ENCODE measurements at regions not wholly inside any gene's neighbourhood (a gene's known extent, or its start where the extent isn't known, plus 50 kb on each side); places are given as distances from the start of the nearest gene placed in this dataset.

DNA sequence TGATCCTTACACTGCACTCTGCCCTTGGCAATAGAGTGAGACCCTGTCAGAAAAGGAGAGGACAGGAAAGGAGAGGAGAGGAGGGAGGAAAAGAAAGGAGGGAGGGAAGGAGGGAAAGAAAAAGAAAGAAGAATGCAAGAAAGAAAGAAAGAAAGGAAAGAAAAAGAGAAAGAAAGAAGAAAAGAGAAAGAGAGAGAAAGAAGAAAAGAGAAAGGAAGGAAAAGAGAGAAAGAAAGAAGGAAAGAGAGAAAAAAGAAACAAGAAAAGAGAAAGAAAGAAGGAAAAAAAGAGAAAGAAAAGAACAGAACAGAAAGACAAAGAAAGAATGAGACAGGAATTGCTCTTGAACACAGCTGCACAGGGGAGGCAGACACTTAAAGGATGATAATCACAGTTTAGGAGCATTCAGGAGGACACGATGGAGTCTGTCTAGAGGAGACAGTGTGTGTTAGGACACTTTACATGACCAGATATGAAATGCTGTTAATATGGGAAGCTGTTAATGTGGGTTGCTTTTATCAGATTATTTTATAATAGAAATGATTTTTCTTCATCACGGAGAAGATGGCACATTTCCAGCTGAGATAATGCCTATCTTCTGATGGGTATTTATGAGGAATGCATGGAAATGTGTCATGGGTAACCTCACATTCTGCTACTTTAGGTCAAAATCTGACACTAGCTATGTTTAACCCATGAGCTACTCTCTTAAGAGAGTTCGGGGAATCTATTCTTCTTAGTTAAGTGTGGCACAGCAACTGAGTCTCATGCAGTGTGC is 160.5 kb downstream of the BAMBI start:
- no peak for TF ChIP-seq EZH2 (optimal IDR thresholded peaks at IDR 0.05; ENCODE audit: low read depth, low read length)
- no peak for TF ChIP-seq CTCF (IDR thresholded peaks at IDR 0.05; ENCODE audit: low read length)
- TF ChIP-seq EZH2phosphoT487 (IDR thresholded peaks at IDR 0.05; ENCODE audit: low read length): no peak
- Histone ChIP-seq H3K36me3 (replicated peaks; ENCODE audit: insufficient read depth, low read length) (no peaks in the 10 kb centered on the region), H3K9ac (ENCODE audit: low read length) (no peak overlapping the region), H3K27ac (ENCODE audit: low read length) (no peak overlapping the region), H3K9me3 (replicated peaks; ENCODE audit: insufficient read depth, low read length) (no peaks in the 10 kb centered on the region), H3F3A (ENCODE audit: insufficient read depth, low read length) (no peaks in the 10 kb centered on the region), H3K79me2 (ENCODE audit: low read length) (no peaks in the 10 kb centered on the region), H2AFZ (ENCODE audit: low read length) (no peak overlapping the region), H3K4me1 (ENCODE audit: low read length) (no peaks in the 10 kb centered on the region), H3K9me2 (replicated peaks; ENCODE audit: insufficient read depth, low read length) (no peaks in the 10 kb centered on the region), H3K27me3 (replicated peaks; ENCODE audit: insufficient read depth, low read length) (no peaks in the 10 kb centered on the region), H4K20me1 (ENCODE audit: insufficient read depth, low read length) (no peaks in the 10 kb centered on the region), H3K4me3 (ENCODE audit: low read length) (no peak overlapping the region), H3K4me2 (ENCODE audit: low read depth, low read length) (no peak overlapping the region)
- DNase-seq: no peak

DNA sequence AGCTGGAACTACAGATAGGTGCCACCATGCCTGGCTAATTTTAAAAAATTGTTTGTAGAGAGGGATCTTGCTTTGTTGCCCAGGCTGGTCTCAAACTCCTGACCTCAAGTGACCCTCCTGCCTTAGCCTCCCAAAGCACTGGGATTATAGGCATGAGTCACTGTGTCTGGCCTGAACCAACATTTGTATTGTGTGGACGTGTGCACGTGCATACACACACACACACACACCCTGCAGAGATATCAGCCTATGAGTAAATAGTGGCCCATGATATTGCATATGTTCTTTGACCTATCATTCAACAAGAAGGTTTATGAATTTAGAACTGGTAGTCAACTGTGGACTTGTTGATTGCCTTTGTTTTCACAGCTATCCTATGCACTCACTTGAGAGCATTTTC is 161.6 kb downstream of the BAMBI start:
- H3K27ac ChIP-seq (ENCODE audit: low read length): no peak overlapping the region
- H3K4me1 ChIP-seq (ENCODE audit: low read length): no peaks in the 10 kb centered on the region
- H3K79me2 ChIP-seq (ENCODE audit: low read length): no peaks in the 10 kb centered on the region
- H3K9me3 ChIP-seq (replicated peaks; ENCODE audit: insufficient read depth, low read length): no peaks in the 10 kb centered on the region
- H3K36me3 ChIP-seq (replicated peaks; ENCODE audit: insufficient read depth, low read length): no peaks in the 10 kb centered on the region
- no peaks in the 10 kb centered on the region for H3K9me2 ChIP-seq (replicated peaks; ENCODE audit: insufficient read depth, low read length)
- H3K27me3 ChIP-seq (replicated peaks; ENCODE audit: insufficient read depth, low read length): no peaks in the 10 kb centered on the region
- H3K9ac ChIP-seq (ENCODE audit: low read length): no peak overlapping the region
- DNase-seq: no peak
- no peak for TF ChIP-seq EZH2phosphoT487 (IDR thresholded peaks at IDR 0.05; ENCODE audit: low read length)
- no peak for TF ChIP-seq EZH2 (optimal IDR thresholded peaks at IDR 0.05; ENCODE audit: low read depth, low read length)
- no peak for TF ChIP-seq CTCF (IDR thresholded peaks at IDR 0.05; ENCODE audit: low read length)
- no peaks in the 10 kb centered on the region for H3F3A ChIP-seq (ENCODE audit: insufficient read depth, low read length)
- H3K4me3 ChIP-seq (ENCODE audit: low read length): no peak overlapping the region
- no peak overlapping the region for H3K4me2 ChIP-seq (ENCODE audit: low read depth, low read length)
- no peaks in the 10 kb centered on the region for H4K20me1 ChIP-seq (ENCODE audit: insufficient read depth, low read length)
- no peak overlapping the region for H2AFZ ChIP-seq (ENCODE audit: low read length)

GRCh38 chr10:28839600-28840007 is 162.3 kb downstream of the BAMBI start:
- no peak overlapping the region for H3K27ac ChIP-seq (ENCODE audit: low read length)
- H3K36me3 ChIP-seq (replicated peaks; ENCODE audit: insufficient read depth, low read length): no peaks in the 10 kb centered on the region
- H3K27me3 ChIP-seq (replicated peaks; ENCODE audit: insufficient read depth, low read length): no peaks in the 10 kb centered on the region
- DNase-seq: no peak
- no peak for TF ChIP-seq CTCF (IDR thresholded peaks at IDR 0.05; ENCODE audit: low read length)
- no peak for TF ChIP-seq EZH2phosphoT487 (IDR thresholded peaks at IDR 0.05; ENCODE audit: low read length)
- no peak for TF ChIP-seq EZH2 (optimal IDR thresholded peaks at IDR 0.05; ENCODE audit: low read depth, low read length)
- no peaks in the 10 kb centered on the region for H3K4me1 ChIP-seq (ENCODE audit: low read length)
- H3K9me3 ChIP-seq (replicated peaks; ENCODE audit: insufficient read depth, low read length): no peaks in the 10 kb centered on the region
- no peaks in the 10 kb centered on the region for H4K20me1 ChIP-seq (ENCODE audit: insufficient read depth, low read length)
- no peaks in the 10 kb centered on the region for H3K9me2 ChIP-seq (replicated peaks; ENCODE audit: insufficient read depth, low read length)
- no peak overlapping the region for H3K4me2 ChIP-seq (ENCODE audit: low read depth, low read length)
- no peak overlapping the region for H2AFZ ChIP-seq (ENCODE audit: low read length)
- H3K9ac ChIP-seq (ENCODE audit: low read length): no peak overlapping the region
- no peak overlapping the region for H3K4me3 ChIP-seq (ENCODE audit: low read length)
- H3K79me2 ChIP-seq (ENCODE audit: low read length): no peaks in the 10 kb centered on the region
- no peaks in the 10 kb centered on the region for H3F3A ChIP-seq (ENCODE audit: insufficient read depth, low read length)
